Forelimb muscle (tissue), 1 donor: ENCODE measurements at regions not wholly inside any gene's neighbourhood (a gene's known extent, or its start where the extent isn't known, plus 50 kb on each side); places are given as distances from the start of the nearest gene placed in this dataset.

Experiments used
- DNase-seq: peaks from one replicate; pipeline ENCODE4 v3.0.0-alpha.2; 2013; ENCODE audit warnings: low read depth

DNA sequence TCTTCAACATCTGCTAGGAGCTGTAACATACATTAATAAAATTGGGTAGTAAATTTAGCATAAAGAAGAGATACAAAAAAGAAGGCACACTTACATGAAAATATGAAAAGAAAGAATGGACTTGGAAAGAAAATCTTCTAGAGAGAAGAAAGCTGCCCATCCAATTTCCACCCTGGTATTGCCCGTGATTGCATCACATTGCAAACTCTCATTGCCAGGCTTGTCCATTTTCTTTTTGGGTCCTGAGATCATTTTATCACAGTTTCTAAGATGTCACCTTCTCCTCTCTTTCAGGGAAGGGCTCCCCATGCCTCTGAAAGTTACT is 321.5 kb downstream of the RND3 start:
- no peak for DNase-seq

DNA sequence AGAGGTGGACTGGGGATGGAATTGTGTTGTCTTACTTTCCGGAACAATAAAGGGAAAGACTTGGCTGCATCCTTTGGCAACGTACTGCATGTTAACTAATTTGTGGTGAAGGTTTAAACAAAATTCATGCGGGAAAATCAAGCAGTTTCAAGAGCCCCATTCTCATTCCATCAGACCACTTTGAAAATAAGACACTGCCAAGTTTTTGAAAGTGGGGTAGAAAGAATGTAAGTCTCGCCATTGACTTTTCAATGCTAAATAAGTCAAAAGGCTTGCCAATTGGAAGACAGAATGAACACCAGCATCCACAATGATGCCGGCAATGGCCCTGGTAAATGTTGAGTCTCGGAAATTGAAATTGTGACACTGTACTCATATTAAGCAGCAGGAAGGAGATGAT is 322.0 kb downstream of the RND3 start:
- no peak for DNase-seq

DNA sequence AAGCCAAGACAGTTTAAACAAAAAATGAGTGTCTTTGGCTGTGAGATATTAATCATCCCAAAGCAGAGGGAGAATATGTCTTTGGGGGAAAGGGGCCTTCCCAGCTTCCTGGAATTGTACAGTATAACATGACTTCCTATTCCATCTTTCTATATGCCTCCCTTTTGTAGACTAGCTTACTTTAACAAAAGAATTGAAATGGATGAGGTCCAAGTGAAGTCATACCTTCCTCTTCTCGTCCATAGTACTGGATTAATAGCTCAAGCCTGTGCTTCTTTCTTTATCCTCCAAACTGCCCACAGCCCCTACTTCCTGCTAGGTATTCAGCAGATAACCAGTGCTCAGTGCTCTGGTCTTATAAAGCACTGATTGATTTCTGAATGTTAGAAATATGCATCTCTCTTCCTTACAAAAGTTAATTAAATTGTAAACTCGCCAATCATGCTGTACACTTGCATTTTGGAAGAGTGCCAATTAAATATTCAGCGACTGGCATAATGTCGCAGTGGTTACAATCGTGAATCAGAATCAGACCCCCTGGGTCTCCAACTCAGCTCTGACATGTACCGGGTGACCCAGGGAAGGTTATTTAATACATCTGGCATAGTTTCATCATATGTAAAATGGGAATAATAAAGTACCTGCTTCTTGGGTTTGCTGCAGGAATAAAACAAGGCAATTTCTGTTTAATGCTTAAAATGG is 325.1 kb downstream of the RND3 start:
- no peak for DNase-seq

DNA sequence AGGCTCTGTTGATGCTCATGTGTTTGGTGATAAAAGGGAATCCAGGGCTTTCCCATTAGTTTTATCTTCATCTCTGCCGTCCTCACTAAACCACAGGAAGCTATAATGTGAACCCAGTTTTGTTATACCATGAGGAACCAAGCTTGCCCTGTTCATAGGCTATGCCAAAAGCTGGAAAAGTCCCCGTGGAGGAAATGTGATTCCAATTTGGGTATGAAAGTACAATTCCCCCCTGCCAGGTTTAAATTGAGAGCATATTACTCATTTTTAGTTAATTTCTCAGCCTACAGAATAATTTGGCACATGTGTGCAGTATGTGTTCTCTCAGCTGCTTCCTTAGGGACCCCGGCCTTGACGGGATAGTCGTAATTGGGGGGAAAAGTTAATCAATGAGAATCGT is 327.4 kb downstream of the RND3 start:
- DNase-seq, result no peak

DNA sequence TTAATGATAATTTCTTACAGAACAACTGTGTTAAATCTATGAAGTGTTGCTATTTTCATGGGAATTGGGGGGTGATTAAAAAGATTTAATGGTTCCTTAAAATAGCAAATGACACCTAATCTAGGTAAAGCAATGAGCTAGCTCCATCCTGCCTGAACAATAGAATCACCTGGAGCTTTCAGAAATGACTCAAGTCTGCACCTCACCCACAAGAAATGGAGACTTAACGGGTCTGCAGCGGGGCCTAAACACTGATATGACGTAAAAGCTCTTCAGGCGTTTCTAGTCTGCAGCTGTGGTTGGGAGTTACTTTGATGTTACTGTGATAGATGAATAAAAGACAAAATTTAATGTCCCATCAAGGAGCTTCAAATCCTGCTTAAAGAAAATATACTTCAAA is 328.2 kb downstream of the RND3 start:
- no peak for DNase-seq

DNA sequence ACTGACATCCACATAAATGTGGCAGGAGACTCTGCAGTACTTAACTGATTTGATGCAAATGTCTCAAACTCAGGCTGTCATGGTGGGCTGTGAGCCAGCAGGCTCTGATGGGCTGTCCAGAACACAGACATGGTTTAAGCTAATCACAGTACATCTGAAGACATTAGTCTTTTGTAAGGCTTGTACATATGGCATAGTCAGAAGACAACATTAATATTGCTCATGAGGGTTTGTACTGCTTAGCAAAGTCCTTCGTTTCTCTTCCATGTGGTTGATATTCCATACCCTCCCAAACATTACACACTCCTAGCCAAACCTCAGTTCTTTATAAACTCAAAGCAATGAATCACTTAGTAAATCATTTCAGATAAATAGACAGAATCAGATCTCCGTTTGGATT is 330.6 kb downstream of the RND3 start:
- no peak for DNase-seq

DNA sequence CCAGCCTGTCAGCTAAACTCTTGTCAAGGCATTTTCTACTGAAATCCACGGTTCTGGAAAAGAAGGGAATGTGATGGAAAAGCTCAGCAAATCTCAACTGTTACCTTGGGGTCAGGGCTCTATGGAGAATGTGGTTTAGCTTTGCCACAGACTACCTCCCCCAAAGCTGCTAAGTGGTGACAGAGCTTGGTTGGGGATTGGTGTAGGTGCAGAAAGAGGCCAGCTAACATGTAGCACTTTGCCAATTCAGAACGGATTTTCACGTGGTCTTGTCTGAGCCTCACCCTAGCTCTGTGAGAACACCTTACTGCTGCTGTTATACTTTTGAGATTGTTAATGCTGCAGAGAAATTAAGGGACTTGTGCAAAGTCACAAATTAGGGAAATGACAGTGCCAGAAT is 331.1 kb downstream of the RND3 start:
- DNase-seq, result no peak

DNA sequence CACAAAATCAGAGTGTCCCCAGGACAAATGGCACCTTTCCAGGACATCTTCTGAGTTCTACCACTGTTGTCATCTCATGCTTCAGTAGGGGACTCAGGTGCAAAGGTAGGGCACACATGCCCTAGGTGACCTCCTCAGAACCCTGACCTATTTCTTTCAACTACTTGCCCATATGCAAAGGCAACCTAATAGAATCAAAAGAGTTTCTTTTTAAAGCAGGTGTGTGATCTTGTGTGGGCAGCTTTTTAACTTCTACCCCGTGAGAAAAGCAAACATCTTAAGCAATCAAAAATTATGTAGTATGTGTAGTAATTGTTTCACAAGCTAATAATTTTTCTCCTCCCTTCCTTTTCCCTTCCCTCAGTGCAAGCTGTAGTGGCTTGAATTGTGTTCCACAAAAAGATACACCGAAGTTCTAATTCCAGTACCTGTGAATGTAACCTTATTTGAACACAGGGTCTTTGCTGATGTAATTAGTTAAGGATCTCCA is 333.1 kb downstream of the RND3 start:
- DNase-seq, result no peak

DNA sequence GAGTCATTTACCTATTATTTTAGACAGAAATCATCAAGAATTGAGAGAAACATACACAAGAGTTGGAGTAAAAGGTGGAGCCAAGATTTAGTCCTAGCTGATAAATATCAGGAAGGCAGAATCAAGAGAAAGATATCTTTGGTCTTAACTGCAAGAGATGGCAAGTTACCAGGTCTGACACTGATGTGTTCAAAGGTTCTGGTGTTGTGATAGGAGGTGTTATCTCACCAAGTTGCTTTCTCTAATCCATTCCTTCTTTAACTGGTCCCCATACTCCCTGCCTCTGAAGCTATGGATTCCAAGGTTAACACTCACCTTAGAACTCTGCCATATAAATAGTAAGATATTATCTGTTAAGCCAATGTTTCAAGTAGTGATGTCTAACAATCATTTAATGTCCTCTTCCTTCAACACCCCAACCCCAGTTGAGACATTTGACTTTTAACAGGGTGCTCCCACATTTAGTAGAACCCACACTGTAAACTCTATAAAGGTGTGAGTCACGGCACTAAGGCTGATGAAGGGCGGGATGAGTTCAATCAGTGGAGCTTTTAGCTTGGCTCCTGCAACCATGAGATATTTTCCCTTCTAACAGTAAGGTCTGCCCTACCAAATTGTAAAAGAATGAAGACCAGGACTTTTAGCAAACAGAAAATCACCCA is 333.7 kb downstream of the RND3 start:
- no peak for DNase-seq

DNA sequence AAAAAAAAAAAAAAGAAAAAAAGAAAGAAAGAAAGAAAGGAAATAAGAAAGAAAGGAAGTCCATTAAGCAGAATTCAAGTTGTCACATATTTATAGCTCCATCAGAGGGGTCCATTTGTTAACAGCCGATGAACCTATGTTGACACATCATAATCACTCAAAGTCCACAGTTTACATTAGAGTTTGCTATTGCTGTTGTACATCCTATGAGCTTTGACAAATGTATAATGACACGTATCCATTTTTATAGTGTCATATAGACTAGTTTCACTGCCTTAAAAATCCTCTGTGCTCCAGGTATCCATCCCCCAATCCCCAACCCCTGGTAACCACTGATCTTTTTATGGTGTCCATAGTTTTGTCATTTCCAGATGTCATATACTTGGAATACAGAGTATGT is 335.2 kb downstream of the RND3 start:
- no peak for DNase-seq

DNA sequence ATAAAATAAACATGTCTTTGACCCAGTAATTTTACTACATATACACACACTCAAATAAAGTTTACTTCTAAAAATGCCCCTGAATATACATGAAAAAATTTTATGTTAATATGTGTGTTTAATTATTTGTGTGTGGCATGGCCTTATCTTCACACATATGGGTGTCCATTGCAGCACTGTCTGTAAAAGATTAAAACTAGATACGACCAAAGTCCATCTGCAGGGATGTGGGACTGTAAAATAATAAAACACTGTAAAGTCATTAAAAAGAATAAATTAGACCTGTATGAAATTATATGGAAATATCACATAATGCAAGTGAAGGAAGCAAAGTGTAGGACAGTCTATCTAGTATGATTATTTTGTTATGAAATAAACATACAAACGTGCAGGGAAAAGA is 337.3 kb downstream of the RND3 start:
- no peak for DNase-seq

DNA sequence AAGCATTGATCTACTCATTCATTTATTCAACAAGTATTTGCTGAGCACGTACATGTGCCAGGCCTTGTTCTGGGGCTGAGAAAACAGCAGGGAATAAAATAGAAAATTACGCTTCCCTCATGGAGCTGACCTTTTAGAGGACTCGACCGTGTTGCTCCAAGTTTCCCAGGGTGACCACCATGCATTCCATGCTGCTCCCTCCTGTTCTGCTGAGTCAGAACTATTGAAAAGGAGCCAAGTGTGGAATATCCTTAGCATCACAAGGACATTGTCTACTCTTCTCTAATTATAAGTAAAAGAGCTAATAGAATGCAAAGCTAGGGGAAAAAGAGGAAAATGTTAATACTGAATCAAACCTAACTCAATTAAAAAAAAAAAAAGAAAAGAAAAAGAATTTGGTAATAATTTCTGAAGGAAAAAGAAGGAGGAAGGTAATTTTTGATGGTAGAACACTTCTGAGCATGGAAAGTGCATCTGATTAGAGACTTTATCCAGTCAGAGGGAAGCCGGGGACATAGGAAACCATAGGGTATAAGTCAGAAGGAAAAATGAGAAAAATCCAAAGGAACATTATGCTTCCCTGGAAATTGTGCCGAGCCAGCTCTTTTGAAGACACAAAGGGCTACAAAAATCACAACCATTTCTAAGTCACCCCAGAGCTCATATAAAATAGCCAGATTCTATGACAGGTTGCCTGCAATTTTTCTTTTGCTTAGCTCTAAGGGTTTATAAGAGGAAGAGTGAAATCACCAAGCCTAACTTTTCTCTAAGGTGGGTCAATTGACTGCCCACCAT is 339.4 kb downstream of the RND3 start:
- DNase-seq, result no peak

DNA sequence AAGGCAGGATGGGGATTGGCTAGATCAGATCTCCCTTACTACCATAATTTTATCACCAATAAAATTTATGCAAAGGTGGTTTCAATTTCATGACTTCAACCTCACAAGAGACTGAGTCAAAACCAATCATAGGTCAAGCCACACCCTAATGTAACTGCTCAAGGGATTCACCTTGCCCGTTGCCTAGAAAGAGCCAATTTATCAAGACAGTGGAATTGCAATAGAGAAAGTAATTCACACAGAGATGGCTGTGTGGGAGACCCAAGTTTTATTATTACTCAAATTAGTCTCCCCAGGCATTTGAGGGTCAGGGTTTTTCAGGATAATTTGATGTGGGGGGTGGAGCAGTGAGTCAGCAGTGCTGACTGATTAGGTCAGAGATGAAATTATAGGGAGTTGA is 340.6 kb downstream of the RND3 start:
- DNase-seq, result no peak

DNA sequence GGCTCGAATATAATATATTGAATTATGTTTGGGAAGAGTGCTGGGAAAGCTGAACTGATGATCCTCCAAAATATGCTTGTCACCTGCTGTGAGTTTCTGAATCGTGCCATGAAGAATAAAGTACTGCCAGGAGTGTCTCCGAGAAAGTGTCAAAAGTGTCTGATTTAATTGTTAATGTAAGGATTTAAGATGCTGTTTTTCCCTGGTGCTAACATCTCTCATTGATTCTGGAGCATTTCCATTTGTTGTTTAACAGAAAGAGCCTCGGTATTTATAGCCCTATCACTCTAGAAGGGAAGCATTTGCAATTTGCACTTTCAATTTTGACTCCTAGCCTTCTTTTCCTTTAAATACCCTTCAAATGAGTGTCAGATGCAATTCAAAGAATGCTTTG is 342.2 kb downstream of the RND3 start:
- no peak for DNase-seq

DNA sequence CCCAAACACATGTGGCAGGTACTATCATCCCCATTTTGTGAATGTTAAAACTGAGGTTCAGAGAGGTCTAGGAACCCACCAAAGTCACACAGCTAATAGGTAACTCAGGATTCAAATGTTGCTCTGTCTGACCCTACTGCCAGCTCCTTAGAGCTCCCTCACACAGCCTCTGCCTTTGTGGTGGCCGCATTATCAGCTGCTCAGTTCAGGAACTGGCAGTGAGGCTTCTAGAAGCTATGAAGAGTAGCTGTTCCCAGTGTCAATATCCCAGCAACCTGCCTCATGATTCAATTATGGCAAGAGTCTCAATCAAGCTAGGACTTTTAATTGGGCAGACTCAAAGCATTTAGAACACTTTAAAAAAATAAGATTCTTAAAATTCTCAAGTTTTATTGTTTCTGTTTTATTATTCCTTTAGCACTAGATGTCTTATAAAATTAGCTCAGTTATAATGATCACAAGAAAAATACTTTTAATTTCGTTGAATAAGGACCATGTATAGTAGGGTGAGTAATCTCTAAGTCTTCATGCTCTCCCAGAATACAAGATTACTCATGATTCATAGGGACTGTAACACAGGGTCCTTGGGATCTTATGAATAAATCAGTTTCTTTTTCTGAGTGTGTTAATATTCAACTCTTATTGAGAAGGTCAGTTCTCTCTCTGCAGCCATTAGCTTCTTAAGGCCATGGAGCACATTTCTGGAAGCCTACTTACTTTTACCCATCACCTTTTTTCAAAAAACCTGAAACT is 342.7 kb downstream of the RND3 start:
- DNase-seq, result no peak

DNA sequence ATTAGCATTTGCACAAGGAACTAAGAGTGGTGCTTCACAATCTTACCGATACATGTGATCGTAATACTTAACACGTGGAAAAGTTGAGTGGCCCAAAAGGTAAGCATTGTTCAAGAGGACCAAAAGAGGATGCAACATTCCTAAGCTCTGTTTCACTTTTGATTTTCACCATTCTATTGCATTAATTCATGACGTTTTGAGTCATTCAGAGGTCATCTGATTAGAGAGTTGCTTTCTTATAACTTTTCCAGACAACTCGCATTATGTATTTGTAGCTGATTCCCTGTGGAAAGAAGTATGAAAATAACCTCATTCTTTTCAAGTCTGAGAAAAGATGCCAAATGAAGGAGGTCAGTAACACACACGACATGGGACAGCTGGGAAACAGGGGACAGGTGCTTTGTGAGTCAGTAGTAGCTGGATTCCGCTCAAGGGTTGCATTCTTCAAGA is 344.4 kb downstream of the RND3 start:
- no peak for DNase-seq

DNA sequence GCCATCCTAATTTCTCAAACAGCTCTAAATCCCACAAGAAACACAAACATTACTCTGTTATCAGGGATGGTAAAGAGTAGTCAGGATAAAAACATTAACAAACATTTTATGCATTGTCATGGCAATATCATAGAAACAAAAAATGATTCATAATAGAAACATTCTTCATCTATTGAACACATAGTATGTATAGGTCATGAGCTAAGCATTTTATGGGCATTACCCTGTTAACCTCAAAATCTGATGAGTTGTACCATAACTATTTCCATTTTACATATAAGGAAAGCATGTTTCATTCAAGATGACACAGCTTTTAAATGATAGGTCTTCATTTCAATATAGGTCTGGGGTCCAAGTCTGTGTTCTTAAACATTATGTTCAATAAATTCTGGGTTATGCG is 344.9 kb downstream of the RND3 start:
- DNase-seq, result no peak

DNA sequence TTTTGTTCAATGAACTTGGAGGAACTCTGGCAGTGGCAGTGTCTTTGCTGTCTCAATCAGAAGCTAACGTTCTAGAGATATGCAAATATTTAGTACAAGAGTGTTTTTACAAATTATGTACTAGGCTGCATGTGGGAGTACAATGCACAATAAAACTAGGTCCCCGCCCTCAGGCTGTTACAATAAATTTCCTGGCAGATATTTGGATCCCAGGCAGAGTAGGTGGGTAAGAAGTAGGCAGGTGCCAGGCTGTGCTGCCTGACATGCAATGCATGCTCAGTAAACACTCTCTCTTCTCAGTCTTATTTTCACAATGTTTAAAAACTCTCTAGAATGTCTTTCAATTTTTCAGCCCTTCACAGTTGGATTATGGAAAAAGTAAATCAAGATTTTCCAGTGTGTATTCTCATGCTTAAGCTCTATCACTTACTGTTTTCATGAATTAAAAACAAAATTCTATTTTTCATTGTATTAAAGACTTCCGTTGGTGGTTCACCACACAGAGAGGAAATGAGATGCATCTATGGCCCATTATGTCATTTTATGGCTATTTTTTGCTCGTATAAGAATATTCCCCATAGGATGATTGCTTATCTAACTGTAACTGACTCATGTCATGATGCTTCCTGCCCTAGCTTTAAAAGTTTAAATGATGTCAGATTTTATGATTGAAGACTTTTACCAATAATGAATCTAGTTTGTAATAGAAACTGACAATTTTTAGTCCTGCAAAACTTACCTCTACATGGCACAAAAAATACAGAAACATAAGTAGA is 346.1 kb downstream of the RND3 start:
- no peak for DNase-seq

DNA sequence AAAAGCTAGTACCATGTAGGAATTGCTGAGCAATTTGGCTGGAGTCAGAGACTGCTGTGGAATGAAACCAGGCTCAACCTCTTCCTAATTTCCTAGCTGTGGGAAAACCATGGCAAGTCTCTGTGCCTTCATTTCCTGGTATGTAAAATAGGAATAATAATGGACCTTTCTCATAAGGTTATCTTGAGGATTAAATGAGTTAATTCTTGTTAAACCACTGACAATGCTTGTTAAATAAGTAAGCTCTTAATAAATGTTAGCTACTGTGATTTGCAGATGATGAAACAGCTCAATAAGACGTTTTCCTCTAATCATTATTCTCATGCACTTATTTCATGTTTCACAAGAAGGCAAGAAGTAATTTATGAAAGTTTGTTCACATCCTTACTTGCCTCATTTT is 346.7 kb downstream of the RND3 start:
- DNase-seq, result no peak

DNA sequence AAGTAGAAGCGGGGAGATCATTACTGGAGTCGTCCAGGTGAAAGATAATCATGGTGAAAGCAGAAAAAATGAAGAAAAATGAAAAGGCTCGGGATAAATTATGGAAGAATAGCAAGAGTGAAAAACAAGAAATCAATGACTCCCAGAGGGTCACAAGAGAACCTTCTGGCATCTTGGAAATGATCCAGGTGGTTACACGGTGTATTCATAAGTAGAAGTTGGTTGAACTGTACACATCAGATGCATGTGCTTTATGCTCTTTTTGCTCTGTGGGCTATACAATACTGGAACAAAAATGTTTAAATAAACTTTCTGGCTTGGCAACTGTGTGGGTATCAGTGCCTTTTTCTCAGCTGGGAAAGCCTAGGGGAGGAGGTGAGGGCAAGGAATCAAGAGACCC is 348.9 kb downstream of the RND3 start:
- no peak for DNase-seq

DNA sequence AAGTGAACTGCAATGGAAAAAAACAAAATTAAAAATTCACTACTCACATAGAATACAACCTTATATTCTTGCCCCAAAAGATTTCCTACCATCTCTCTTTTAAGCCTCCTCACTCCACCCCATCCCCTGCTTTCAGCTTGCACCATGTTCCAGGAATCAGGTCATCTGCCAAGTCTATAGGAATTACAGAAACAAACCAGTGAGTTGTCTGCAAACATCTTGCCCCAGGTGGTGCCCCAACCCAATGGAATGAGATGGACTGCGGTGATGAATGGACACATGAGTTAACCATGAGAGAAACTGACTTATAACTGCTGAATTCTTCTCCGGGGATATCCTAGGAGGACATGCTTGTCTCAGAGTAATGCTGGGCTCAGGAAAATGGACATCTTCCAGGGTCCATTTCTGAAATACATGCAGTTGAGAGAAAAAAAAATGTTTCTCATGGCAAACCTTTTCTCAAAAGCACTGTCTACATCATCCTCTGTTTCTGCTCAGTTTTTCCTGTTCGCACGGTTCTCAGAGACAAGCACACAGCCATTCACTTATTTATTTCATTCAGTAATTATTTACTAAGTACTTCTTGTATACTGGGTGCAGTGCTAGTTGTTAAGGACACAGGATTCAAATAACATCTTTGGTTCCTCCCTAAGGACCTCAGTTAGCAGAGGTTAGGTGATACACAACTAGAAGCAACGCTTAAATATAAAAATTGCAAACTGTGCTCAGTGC is 350.0 kb downstream of the RND3 start:
- no peak for DNase-seq
